ENCODE measurements at regions not wholly inside any gene's neighbourhood (a gene's known extent, or its start where the extent isn't known, plus 50 kb on each side); places are given as distances from the start of the nearest gene placed in this dataset.

DNA sequence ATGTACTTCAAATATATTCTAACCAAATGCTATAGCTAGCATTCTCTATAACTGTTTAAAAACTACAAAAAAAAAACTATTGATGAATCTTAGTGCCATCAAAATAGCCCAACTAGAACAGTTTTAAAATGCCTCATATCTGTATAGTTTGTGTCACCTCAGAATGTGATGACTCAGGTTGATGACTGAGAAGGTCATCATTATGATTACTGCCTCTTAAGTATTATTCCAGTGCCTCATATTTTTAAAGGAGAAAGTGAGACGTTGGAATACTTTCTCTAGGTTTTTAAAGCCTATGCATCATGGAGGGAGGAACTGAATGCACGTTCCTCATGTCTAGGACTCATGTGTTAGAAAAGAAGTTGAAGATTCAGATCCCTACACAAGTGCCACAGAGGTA lies 88.2 kb downstream of the TMA16 start:
- peak; percentile 15 for DNase-seq (ENCODE audit: low read depth)

DNA sequence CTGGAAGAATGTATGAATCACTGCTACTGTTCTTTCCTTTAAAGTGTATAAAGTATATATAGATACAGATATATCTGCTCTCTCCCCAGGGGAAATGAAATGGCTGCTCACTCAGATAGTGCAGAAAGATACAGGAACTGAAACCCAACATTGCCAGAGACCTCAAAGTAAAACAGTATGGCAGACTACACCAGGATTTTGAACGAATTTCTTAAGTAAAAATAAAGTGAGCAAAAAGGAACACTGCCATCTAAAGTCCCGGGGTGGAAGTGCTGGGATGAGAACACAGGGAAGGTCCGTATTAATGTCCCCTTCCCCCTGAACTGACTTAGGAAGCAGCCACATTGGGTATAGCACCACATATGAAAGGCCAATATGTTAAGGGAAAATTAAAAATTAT lies 93.4 kb downstream of the TMA16 start:
- DNase-seq (ENCODE audit: low read depth), result no peak

DNA sequence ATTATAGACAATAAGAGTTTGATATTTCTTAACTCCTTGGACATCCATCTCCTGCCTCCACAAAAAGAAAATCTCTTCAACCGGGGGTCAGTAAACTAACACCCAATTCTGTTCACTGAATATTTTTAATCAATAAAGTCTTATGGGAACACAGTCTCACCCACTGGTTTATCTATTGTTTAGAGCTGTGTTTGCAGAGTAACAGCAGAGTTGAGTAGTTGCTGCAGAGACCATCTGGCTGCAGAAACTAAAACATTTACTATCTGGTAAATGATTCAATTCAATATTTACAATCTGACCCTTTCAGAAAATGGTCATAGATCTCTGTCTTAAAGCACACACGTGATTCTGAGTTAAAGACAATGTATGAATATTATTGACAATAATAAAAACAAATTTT lies 94.0 kb downstream of the TMA16 start:
- no peak for DNase-seq (ENCODE audit: low read depth)

DNA sequence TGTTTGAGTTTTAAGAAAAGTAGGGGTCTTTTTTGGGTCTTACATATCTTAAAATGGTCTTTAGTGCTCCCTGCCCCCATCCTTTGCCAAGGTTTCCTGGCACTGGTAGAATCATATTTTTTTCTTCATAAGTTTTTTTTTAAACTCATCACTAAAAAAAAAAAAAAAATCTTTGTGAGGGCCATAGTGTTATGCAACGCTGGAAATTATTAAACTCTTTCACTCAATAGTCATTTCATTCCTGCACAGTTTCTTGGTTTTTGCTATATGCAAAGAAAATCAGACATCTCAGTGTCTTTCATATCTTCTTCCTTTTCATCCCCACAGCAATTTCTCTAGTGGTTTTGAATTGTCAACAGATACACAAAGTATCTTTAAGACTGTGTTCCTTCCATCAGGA lies 95.6 kb downstream of the TMA16 start:
- no peak for DNase-seq (ENCODE audit: low read depth)

DNA sequence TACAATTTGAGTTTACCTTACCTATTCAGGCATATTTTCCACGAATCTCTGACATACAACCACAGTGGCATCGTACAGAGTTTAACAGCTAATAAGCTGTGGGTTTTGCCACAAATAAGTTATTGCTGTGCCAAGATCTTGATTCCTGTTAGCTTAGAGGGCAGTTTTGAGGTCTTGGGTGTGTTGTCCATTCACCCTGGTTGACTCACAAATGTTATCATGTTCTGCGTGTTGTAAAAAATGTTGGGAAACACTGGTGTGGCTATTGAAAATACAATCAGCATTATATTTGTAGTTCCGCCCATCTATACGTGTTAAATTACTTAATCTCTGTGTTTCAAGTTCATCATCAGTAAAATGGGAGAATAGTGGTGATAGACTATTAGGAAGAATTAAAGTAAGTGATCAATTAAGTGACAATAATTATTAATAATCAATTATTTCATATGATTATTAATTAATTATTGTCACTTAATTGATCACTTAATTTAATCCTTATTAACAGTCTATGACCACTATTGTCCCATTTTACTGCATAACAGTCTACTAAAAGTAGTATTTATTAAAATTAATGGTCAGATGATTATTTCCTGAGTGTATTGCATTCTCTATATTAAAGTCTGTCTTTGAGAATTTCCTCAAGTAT lies 96.3 kb downstream of the TMA16 start:
- no peak for DNase-seq (ENCODE audit: low read depth)

DNA sequence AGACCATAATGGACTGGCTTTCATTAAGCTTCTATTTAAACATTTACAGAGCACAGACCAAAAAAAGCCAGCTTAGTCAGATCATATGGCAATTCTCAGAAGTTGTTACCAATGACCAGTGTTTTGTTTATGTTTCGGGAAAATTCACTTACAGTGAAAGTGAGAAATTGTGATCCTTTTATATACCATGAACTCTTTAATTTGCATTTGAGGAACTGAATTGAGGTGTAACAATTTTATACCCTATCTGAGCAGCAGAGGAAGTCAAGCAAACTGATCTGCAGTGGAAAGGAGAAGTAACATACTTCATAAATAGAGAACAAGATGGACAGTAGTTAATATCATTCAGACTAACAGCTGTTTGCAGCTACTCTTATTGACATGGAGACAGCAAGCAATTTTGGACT lies 97.1 kb downstream of the TMA16 start:
- no peak for DNase-seq (ENCODE audit: low read depth)

DNA sequence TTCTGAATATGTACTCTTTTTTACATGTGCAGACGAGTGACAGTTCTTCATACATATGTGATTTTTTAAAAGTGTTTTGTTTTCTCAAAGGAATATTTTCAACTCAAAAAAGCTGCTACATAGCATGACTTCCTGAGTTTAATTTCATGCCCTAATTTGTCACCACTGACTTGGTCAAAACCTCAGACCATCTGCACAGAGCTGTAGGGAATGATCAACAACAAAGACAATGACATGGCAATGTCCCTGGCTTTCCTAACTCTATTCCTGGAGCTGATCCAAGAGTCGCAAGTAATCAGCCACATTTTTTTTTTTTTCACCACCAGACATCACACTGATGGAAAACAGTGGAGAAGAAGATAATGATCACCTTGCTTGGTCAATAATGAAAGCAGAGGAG lies 97.7 kb downstream of the TMA16 start:
- no peak for DNase-seq (ENCODE audit: low read depth)

DNA sequence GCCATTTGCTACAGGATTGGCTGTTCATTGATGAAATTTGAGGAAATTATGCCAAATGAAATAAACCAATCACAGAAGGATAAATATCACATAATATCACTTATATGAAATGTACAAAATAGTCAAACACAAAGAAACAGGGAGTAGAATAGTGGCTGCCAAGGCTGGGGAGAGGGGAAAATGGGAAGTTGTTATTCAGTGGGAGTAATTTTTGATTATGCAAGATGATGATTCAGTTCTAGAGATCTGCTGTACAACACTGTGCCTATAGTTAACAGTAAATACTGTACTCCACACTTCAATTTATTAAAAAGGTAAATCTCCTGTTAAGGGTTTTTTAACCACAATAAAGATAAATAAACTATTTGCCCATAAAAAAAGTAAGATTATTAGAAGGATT lies 101.1 kb downstream of the TMA16 start:
- no peak for DNase-seq (ENCODE audit: low read depth)

DNA sequence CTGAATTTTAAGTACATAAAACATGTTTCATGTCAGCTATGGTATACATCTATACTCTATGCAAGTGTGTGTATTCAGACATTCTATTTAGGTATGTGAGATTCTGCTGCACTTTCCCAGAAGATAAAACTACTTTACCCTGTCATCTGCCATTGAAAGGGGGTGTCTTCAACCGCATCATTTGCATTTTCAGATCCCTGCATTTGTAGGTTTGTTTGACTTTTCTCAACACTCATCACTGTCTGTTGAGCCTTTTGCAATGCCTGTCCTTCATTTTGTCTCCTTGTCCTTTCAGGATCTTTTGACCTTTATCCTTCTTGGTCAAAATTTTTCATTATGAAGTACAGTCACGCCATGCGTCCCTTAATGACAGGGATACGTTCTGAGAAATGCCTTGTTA lies 103.5 kb downstream of the TMA16 start:
- DNase-seq (ENCODE audit: low read depth), result no peak

DNA sequence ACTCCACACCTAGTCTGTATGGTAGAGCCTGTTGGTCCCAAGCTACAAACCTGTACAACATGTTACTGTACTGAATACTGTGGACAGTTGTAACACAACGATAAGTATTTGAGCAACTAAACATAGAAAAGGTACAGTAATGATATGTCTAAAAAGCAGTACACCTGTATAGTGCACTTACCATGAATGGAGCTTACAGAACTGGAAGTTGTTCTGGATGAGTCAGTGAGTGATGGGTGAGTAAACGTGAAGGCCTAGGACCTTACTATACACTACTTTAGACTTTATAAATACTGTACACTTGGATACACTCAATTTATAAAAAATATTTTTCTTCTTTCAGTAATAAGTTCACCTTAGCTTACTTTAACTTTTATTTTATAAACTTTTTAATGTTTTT lies 104.0 kb downstream of the TMA16 start:
- no peak for DNase-seq (ENCODE audit: low read depth)

DNA sequence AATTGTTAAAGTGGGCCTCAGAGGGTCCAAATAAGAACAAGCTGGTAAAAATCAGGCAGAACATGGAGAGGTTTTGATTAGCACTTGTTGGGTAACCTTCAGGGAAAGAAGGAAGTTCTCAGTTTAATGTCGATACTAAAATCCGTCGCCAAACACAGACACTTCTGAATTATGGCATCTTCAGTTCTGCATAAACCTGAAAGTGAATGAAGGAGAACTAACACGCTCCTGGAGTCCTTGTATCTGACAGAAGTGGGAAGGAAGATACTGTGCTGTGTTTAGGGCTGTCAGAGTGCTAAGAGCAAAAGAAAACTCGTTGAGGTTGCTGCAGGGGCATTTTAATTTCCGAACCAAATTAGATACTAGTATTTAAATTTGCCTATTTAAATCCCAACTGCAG lies 106.2 kb downstream of the TMA16 start:
- DNase-seq (ENCODE audit: low read depth), result no peak

DNA sequence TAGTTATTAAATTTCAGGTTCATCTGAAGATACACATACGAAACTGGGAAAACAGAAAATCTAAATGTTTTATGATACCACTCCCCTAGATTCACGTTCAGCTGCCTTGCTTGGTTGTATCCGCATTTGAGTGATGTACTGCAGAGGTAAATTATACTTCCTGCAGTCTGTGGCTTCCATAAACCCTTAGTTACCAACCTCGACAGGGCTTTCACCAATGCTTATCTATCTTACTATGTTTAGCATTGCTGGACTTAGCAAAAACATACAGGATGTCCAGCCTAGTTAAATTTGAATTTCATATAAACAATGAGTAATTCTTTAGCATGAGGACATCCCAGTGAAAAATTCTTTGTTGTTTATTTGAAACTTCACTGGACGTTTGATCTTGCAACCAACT lies 108.8 kb downstream of the TMA16 start:
- no peak for DNase-seq (ENCODE audit: low read depth)

DNA sequence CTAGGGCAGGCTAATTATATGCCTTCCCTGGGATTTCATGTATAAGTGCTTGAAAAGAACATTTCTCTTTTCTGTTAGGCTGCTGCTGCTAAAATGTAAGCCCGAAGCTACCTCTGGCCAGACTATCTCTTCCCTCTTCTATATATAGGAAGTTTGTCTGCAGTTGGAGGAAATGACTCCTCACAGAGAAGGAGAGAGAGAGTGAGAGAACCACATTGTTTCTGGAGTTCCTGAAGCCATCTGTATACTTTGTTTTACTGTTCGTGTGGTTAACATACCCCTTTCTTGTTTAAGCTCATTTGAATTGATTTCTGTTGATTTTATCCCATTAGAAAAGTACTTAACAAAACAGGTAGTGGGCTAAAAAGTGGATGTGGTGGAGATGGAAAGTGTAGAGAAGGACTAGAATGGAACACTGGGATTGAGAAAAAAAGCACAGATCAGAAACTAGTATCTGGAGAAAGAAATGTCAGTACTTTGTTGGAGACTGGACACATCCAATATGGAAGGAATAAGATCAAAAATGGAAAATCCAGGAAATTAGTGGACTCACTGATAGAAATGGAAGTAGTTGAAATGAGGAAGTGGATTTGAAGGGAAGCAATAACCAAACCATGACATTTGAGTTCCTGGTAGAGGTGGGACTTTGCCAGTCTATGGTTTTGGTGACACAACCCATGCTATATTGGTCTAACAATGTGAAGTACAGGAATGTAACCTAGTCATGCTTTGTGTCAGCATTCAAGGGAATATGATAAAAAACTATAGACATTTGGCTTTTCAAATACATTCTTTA lies 112.6 kb downstream of the TMA16 start:
- DNase-seq (ENCODE audit: low read depth), result no peak

DNA sequence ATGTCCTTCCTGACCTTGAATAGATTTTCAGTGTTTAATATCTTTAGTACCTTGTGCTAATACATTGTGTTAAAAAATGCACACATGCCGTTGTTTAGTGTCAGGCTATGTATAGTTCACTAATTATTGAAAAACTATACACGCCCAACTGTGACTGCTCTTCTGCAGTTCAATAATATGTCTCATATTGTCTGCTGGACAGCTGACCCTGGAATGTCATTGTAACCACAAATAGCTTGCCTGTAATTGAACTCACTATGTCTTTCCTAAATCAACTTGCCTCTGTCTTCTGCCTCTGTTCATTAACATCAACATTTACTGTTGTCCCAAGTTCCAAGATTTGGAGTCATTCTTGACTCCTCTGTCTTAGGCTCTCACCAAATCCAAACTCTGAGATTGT lies 114.5 kb downstream of the TMA16 start:
- DNase-seq (ENCODE audit: low read depth), result no peak

DNA sequence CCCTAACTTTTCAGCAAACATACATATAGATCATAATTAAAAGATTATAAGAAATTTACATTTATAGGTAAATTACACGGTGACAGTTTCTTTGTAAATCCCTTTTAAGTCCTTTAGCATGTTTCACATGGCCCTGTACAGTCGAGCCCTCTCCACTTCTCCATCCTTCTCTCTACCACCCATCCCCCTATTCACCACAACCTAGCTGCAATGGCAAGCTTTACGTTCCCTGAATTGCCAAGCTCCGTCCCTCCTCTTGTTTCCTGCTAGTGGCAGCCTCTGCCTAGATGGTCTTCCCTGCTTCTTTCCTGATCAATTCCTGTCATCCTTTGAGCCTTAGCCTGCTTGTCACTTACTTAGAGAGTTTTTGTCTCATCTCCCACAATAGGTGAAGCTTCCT lies 116.2 kb downstream of the TMA16 start:
- DNase-seq (ENCODE audit: low read depth), result no peak

DNA sequence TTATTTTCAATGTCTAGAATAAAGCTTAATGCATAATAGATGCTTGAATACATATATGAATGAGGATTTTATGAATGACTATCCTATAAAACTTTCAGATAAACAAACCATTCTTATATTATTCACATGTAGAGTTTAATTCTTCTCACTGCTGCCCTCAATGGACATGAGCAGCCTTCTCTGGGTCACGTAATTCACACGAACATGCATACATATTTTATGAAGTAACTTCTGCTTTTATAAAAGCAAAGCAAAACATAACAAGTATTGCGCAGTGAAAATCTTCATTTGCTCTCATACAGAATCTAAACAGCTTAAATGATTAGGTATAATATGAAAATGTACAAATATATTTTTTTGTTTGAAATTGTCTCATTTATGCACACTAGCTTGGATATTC lies 116.7 kb downstream of the TMA16 start:
- DNase-seq (ENCODE audit: low read depth), result no peak

DNA sequence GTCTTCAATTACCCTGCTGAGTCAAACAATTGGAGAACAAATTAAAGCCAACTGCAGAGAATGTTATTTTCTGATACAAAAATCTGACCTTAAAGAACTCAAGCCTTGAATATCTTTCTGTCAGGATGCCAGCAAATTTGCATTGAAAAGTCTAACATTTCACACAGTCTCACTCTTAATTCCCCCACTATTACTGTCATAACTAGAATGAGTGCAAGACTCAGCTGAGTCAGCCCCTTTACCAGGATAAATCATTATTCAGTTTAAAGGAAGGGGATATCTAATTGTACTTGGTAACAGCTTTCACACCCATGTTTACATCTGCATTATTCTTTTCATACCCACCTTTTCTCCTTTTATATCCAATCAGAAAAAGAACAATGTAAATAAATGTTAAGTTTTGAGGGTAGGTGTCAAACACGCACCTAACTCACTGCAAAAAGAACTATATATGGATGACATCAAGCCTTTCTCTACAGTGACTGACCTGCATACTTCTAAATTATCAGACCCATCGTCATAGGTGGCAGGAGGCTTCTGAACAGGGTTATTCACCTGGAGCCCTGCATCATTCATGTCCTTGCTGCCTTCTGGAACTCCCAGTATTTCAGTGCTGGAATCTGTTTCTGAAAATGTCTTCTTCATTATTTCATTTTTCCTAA lies 117.4 kb downstream of the TMA16 start:
- DNase-seq (ENCODE audit: low read depth), result no peak

DNA sequence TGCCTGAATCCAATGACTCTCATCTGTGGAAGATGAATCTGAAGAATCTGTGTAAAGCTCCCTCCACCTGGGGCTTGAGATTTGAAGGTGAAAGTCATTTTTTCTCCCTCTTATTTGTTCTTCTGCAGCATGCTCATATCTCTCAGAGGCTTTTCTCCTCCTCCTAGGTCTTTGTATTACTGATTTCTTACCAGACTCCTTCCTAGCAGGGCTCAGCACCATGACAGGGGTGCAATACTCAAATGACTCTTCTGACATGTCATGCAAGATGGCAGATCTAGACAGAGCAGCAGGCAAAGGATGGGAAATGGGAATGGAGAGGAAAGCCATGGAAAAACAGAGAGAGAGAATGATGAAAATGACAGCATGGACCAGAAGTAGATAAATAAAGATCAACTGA lies 118.3 kb downstream of the TMA16 start:
- no peak for DNase-seq (ENCODE audit: low read depth)

DNA sequence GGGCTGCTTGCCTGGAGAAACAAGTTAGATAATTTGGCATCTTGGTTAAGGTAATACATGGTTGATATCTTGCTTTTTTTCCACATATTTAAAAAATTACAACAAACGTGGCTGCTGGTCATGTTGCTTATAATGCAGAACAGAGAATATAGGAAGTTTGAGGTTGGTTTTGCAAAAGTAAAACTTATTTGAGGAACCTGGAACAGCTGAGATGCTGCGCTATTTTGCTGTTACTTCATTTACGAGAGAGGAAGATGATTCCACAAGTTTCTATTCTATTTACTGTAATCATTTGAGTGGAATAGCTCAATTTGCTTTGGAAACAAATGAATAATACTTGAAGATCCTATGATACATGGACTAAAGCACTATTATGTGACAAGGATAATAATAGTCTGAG lies 118.9 kb downstream of the TMA16 start:
- no peak for DNase-seq (ENCODE audit: low read depth)

DNA sequence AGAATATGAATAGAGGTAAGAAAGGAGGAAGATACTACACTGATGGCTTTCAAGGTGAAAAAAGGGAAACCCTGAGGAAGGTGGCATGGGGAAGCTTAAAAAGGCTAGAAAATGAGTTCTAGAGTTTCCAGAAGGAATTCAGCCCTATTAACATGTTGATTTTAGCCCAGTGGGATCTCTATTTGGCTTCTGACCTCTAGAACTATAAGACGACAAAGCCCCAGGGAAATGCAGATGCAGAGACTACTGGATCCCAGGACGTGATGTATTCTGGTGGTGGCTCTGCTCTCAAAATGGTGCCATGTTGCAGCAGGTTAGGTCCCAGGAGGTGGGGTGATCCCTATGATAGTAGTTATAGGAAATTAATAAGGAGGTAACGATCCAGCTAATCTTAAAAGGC lies 120.4 kb downstream of the TMA16 start:
- DNase-seq (ENCODE audit: low read depth), result no peak

DNA sequence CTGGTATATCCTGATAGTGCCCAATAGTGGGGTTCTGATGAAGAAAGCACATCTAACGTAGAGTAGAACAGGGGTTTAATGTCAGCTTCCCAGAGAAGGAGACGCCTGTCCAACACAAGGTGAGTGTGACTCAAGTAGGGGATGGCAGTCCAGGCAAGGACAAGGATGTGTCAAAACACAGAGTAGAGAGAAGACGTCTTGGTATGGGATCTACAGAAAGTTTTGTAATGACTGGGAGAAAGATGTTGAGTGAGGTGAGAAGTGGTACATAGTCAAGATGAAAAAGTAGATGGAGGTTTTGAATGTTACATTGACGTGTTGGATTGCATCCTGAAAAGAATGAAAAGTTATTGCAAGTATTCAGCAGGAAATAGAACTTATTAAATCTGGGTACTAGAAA lies 124.4 kb downstream of the TMA16 start:
- DNase-seq (ENCODE audit: low read depth), result no peak

DNA sequence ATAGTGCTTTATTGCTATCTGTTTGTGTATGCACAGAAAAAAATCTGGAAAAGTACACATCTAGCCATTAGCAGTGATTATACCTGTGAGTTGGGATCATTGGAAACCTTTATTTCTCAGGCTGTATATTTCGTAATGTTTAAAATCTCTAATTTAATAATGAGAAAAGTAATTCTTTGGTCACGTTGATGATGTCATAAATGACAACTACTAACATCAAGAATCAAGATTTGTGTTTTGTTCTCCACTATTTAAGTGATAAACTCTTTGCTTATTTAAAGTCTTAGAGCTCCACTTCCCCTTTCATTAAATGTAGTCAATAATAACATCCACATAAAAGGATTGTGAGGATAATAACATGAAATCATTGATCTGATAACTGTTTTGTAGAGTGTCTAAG lies 126.2 kb downstream of the TMA16 start:
- DNase-seq (ENCODE audit: low read depth), result no peak

DNA sequence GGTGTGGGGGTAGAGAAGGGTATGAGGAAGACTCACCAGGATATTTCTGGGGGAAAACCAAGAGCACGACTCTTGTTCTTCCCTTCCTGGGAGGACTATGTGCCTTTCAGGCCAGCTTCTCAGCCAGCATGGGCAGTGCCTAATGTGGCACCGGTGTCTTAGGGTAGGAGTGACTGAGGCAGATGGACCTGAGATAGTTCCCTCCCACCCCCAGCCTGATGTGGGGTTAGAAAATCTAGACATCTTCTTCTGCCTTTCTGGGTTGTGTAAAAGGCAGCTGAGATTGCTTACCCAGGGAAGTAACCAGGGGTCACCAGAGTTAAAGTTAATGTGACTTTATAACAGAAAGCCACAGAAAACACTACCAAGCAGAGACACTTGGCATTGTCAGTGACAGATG lies 127.3 kb downstream of the TMA16 start:
- DNase-seq (ENCODE audit: low read depth), result no peak
